ENCODE measurements at regions not wholly inside any gene's neighbourhood (a gene's known extent, or its start where the extent isn't known, plus 50 kb on each side); places are given as distances from the start of the nearest gene placed in this dataset.
"Not testable (repeated sequence)": the region's sequence is repeated elsewhere in the genome, so short reads cannot be mapped to it uniquely, and the experiment has no call there.

GRCh38 chr2:234898534-234899053 is 53.2 kb upstream of the SH3BP4 start:
- DNase-seq (ENCODE audit: extremely low spot score): no peak
- CTCF ChIA-PET: interaction anchor here (2.6 kb wide), 1 partner anchor 18 kb away, joined by 7 read pairs; no protein-coding TSS in a partner anchor
- POLR2A ChIA-PET: no interaction called here
- TF ChIP-seq CTCF (IDR thresholded peaks at IDR 0.05; ENCODE audit: control extremely low read depth, extremely low read depth, low read depth, missing control alignments): no peak

GRCh38 chr2:234888442-234888841 is 63.4 kb upstream of the SH3BP4 start:
- DNase-seq (ENCODE audit: extremely low spot score); POLR2A ChIA-PET; CTCF ChIA-PET: not testable (repeated sequence)

DNA sequence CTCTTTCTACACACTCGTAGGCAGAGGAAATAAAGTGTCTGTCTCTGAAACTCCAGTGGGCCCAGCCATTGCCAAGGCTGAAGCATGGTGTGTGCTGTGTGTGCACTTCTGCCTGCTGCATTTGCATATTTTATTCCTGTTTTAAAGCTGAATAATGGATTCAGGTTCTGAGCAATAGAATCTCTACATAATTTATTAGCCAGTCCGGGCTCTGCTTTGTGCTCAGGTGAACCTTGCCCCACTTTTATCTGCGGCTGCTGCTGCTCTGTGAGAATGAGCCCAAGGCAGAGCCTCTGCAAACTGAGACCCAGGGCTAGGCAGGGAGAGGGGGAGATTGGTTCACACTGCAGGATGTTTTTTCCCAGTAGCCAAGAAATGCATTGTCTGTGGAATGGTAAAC is 64.6 kb upstream of the SH3BP4 start:
- no peak for DNase-seq (ENCODE audit: extremely low spot score)
- ChIA-PET CTCF (no interaction called here), POLR2A (no interaction called here)
- TF ChIP-seq CTCF (IDR thresholded peaks at IDR 0.05; ENCODE audit: control extremely low read depth, extremely low read depth, low read depth, missing control alignments): no peak

- POLR2A ChIA-PET: no interaction called here
- no peak for TF ChIP-seq CTCF (IDR thresholded peaks at IDR 0.05; ENCODE audit: control extremely low read depth, extremely low read depth, low read depth, missing control alignments)
- no peak for DNase-seq (ENCODE audit: extremely low spot score)
- CTCF ChIA-PET: no interaction called here
These were observed 65.9 kb upstream of the SH3BP4 start for GRCh38 chr2:234885886-234886285.

GRCh38 chr2:234885118-234885517 is 66.7 kb upstream of the SH3BP4 start:
- ChIA-PET POLR2A (no interaction called here), CTCF (no interaction called here)
- no peak for TF ChIP-seq CTCF (IDR thresholded peaks at IDR 0.05; ENCODE audit: control extremely low read depth, extremely low read depth, low read depth, missing control alignments)
- no peak for DNase-seq (ENCODE audit: extremely low spot score)

DNA sequence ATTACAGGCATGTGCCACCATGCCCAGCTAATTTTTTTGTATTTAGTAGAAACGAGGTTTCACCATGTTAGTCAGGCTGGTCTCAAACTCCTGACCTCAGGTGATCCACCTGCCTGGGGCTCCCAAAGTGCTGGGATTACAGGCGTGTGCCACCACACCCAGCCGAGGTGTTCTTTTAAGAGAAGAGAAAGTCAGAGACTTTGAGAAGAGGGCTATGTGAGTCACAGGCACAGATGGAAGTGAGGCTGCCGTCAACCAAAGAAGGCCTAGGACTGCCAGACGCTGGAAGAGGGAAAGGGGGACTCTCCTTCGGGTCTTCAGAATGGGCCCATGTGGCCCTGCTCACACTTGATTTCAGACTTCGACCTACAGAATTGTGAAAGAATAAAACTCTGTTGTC is 67.2 kb upstream of the SH3BP4 start:
- ChIA-PET CTCF (no interaction called here), POLR2A (no interaction called here)
- no peak for DNase-seq (ENCODE audit: extremely low spot score)
- no peak for TF ChIP-seq CTCF (IDR thresholded peaks at IDR 0.05; ENCODE audit: control extremely low read depth, extremely low read depth, low read depth, missing control alignments)

- peak; percentile 27 for DNase-seq (ENCODE audit: extremely low spot score)
- ChIA-PET POLR2A (no interaction called here), CTCF (interaction anchor here (1.2 to 2.1 kb wide), 2 partner anchors 13 to 18 kb away, joined by 4 to 7 read pairs; no protein-coding TSS in a partner anchor)
- peak; percentile 13 for TF ChIP-seq CTCF (IDR thresholded peaks at IDR 0.05; ENCODE audit: control extremely low read depth, extremely low read depth, low read depth, missing control alignments)
These were observed 70.2 kb upstream of the SH3BP4 start for GRCh38 chr2:234881413-234882241.

Data from GM10248 (cell line).